ENCODE measurements at regions not wholly inside any gene's neighbourhood (a gene's known extent, or its start where the extent isn't known, plus 50 kb on each side); places are given as distances from the start of the nearest gene placed in this dataset.

- no peak for DNase-seq (ENCODE audit: low read depth, low spot score)
- no peak overlapping the region for H3K27ac ChIP-seq
Observed at GRCh38 chr13:34263681-34264080, 445.7 kb downstream of the RFC3 start.

DNA sequence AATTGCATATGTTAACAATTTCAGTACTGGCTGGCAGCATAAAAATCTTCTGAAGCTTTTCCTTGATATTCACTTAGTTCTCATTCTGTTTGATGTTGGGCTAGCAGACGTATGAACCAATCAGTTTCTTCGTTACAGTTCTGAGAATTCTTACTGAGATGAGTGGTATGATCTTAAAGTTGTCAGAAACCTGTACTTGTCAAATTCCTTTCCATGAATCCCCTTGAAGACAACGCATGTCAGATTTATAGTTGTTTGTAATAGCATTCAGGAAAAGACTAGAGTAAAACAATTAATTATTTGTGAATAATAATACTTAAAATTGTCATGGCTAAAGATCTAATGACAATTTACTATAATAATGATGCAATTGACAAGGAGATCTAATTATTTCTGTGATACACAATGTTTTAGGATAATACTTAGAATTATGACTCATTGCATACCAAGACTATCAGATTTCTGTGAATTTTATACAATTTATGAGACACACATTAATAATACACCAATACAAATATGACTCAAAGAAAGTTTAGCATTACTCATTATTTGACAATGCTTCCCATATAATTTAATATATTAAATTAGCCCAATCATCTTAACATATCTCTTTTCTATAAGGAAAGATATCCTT, 447.2 kb downstream of the RFC3 start:
- DNase-seq (ENCODE audit: low read depth, low spot score): no peak
- peak overlapping the region; percentile 47 for H3K27ac ChIP-seq

GRCh38 chr13:34276764-34277163, 458.8 kb downstream of the RFC3 start:
- no peak overlapping the region for H3K27ac ChIP-seq
- DNase-seq (ENCODE audit: low read depth, low spot score): no peak

- DNase-seq (ENCODE audit: low read depth, low spot score): no peak
- H3K27ac ChIP-seq: no peak overlapping the region
Observed at GRCh38 chr13:34277936-34278335, 460.0 kb downstream of the RFC3 start.

DNA sequence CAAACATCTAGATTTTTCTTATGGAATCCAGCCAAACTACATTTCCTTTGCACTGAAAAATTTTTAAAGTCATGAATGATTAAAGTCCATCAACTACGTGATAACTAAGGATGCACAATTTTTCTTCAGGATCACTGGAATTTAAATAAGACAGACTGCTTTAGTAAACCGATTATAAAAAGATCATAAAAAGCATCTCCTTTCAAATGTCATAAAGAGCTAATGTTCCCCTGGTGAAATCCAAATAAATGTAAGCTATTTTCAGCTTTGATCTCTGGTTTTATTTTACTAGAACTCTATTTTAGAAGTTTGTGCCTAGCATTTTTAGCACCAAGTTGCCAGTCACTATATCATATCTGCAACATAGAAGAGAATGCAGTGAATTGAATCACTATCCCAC, 460.8 kb downstream of the RFC3 start:
- DNase-seq (ENCODE audit: low read depth, low spot score): no peak
- H3K27ac ChIP-seq: no peak overlapping the region

DNA sequence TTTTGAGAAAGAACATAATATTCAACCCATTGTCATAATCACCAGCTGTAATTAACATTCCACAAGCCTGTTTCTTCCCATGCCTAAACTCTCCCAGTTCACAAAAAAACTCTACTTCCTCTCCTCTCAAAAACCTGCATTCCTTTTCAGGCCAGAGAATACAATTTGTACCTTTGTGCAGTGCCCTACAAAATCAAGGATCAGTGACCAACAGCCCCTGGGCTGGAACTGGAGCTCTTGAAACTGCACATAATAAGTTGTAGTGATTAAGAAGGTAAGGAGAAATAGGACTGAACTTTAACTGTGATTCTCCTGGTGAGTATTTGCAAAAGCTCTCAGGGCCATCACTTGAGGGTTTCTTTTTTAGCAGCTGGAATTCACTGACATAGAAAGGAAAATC, 472.7 kb downstream of the RFC3 start:
- no peak overlapping the region for H3K27ac ChIP-seq
- no peak for DNase-seq (ENCODE audit: low read depth, low spot score)

GRCh38 chr13:34294483-34295129, 476.7 kb downstream of the RFC3 start:
- DNase-seq (ENCODE audit: low read depth, low spot score): no peak
- no peak overlapping the region for H3K27ac ChIP-seq

GRCh38 chr13:34300559-34300958, 482.6 kb downstream of the RFC3 start:
- DNase-seq (ENCODE audit: low read depth, low spot score): no peak
- H3K27ac ChIP-seq: no peak overlapping the region

DNA sequence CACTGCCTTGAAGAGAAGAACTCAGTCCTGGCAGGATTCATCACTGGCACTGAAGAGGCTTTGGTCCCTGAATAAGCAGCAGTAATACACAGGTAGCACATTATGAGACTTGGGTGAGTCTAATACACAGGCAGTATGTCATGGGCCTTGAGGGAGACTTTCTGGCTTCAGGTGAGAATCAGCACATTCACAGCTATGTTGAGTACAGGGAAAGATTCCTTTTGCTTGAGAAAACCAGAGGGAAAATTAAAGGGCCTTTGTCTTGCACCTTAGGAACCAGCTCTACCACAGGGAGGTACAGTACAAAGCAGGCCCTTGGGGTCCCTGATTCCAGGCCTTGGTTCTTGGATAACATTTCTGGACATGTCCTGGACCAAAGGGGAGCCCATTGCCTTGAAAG, 484.6 kb downstream of the RFC3 start:
- DNase-seq (ENCODE audit: low read depth, low spot score): no peak
- peak overlapping the region; percentile 90 for H3K27ac ChIP-seq

GRCh38 chr13:34303346-34303745, 485.4 kb downstream of the RFC3 start:
- DNase-seq (ENCODE audit: low read depth, low spot score): peak; percentile 87
- H3K27ac ChIP-seq: peak overlapping the region; percentile 90

DNA sequence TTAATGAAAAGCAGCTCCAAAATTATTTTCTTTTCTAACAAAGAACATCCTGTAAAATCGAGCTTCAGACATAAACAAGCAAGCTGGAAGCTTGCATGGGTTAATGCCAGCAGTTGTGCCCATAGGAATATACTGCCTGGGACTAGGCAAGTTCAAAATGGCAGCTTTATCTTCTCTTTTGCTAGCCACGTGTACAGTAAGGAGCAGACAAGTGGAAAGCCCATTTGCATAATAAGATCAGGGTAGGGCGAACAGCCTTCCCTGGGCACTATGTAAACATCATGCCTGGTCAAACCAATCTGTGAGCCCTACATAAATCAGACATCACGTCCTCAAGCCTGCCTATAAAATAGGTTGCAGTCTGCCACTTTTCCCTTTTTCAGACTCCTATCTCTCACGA, 489.7 kb downstream of the RFC3 start:
- no peak for DNase-seq (ENCODE audit: low read depth, low spot score)

GRCh38 chr13:34308725-34309124, 490.8 kb downstream of the RFC3 start:
- peak; percentile 71 for DNase-seq (ENCODE audit: low read depth, low spot score)
- H3K27ac ChIP-seq: peak overlapping the region; percentile 47

More for the DNA sequence above, 489.7 kb downstream of the RFC3 start:
- no peak overlapping the region for H3K27ac ChIP-seq

DNA sequence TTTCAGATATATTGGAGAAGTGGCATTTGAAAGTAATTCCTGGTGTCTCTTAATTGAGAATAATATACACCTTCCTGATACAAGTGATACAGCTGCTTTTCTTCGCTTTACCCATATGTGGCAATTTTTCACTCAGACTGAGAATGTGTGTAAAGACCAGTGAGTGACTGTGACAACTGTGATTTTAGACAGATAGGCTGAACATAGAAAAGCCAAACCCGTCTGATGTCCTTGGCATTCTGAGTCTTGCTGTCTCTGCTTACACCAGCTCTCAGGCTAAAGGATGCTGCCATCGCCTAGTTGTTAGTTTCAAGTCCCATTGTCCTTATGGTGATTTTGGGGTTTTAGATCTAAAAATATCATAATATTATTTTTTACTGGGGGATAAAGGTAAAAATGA, 492.6 kb downstream of the RFC3 start:
- no peak overlapping the region for H3K27ac ChIP-seq
- no peak for DNase-seq (ENCODE audit: low read depth, low spot score)

DNA sequence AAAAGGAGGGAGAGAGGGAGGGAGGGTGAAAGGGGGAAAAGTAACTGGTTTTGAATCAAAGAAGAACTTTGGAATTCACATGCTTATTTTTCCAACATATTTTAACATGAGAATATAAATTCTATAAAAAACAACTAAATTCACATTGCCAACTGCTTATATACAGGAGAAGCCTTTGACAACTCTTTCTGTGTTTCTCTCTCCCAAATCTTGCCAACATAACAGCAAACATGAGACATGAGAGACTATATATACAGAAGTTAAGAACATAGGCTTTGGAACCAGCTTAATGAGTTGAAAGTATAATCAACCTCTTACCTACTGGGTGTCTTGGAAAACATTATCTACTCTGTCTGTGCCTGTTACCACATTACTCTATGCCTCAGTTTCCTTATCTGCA, 493.3 kb downstream of the RFC3 start:
- no peak overlapping the region for H3K27ac ChIP-seq
- DNase-seq (ENCODE audit: low read depth, low spot score): no peak

- H3K27ac ChIP-seq: no peak overlapping the region
- no peak for DNase-seq (ENCODE audit: low read depth, low spot score)
Observed at GRCh38 chr13:34312578-34312977, 494.6 kb downstream of the RFC3 start.

GRCh38 chr13:34320084-34320483, 502.1 kb downstream of the RFC3 start:
- no peak overlapping the region for H3K27ac ChIP-seq
- DNase-seq (ENCODE audit: low read depth, low spot score): no peak

- no peak for DNase-seq (ENCODE audit: low read depth, low spot score)
- H3K27ac ChIP-seq: no peak overlapping the region
Observed at GRCh38 chr13:34322014-34322742, 504.2 kb downstream of the RFC3 start.

- no peak overlapping the region for H3K27ac ChIP-seq
- DNase-seq (ENCODE audit: low read depth, low spot score): no peak
Observed at GRCh38 chr13:34322743-34323074, 504.8 kb downstream of the RFC3 start.

GRCh38 chr13:34335014-34336007, 517.4 kb downstream of the RFC3 start:
- no peak overlapping the region for H3K27ac ChIP-seq
- no peak for DNase-seq (ENCODE audit: low read depth, low spot score)

GRCh38 chr13:34338102-34338501, 520.2 kb downstream of the RFC3 start:
- no peak for DNase-seq (ENCODE audit: low read depth, low spot score)
- H3K27ac ChIP-seq: no peak overlapping the region

All from epithelial cell of prostate (primary cell).